HG03442 (cell line): ENCODE measurements at regions not wholly inside any gene's neighbourhood (a gene's known extent, or its start where the extent isn't known, plus 50 kb on each side); places are given as distances from the start of the nearest gene placed in this dataset.

Experiments
- ATAC-seq: cut with Tn5 transposase; IDR thresholded peaks from one replicate; pipeline ENCODE4 v1.9.1; 2021; ENCODE audit warnings: mild to moderate bottlenecking, moderate library complexity; ENCODE audit not compliant: unreplicated experiment

GRCh38 chr1:221150996-221151395, 271.8 kb downstream of the HLX start:
- ATAC-seq, result no peak

GRCh38 chr1:221154932-221155331, 275.7 kb downstream of the HLX start:
- no peak for ATAC-seq

GRCh38 chr1:221157026-221157761, 278.0 kb downstream of the HLX start:
- peak; percentile 95 for ATAC-seq

GRCh38 chr1:221159608-221160007, 280.4 kb downstream of the HLX start:
- ATAC-seq, result no peak

- ATAC-seq, result no peak
These were observed 282.4 kb downstream of the HLX start for GRCh38 chr1:221161571-221162041.

GRCh38 chr1:221162352-221162751, 283.1 kb downstream of the HLX start:
- ATAC-seq, result no peak

- no peak for ATAC-seq
These were observed 283.7 kb downstream of the HLX start for GRCh38 chr1:221162939-221163338.

- no peak for ATAC-seq
These were observed 284.8 kb downstream of the HLX start for GRCh38 chr1:221164029-221164428.

GRCh38 chr1:221164951-221165838, 286.0 kb downstream of the HLX start:
- ATAC-seq, result no peak

- no peak for ATAC-seq
These were observed 286.7 kb downstream of the HLX start for GRCh38 chr1:221165839-221166500.

- ATAC-seq, result peak; percentile 86
These were observed 287.5 kb downstream of the HLX start for GRCh38 chr1:221166559-221167318.

- no peak for ATAC-seq
These were observed 290.2 kb downstream of the HLX start for GRCh38 chr1:221169447-221169889.

- no peak for ATAC-seq
These were observed 290.9 kb downstream of the HLX start for GRCh38 chr1:221170171-221170570.

GRCh38 chr1:221171768-221172167, 292.5 kb downstream of the HLX start:
- no peak for ATAC-seq

GRCh38 chr1:221172841-221173240, 293.6 kb downstream of the HLX start:
- no peak for ATAC-seq

GRCh38 chr1:221174330-221174993, 295.2 kb downstream of the HLX start:
- no peak for ATAC-seq

GRCh38 chr1:221175249-221175648, 296.0 kb downstream of the HLX start:
- ATAC-seq, result no peak

GRCh38 chr1:221180704-221181368, 301.6 kb downstream of the HLX start:
- no peak for ATAC-seq

- ATAC-seq, result no peak
These were observed 303.7 kb downstream of the HLX start for GRCh38 chr1:221182791-221183533.
